GM21737 (cell line): ENCODE measurements at regions not wholly inside any gene's neighbourhood (a gene's known extent, or its start where the extent isn't known, plus 50 kb on each side); places are given as distances from the start of the nearest gene placed in this dataset.

ENCODE experiments used
- ATAC-seq: cut with Tn5 transposase; IDR thresholded peaks from one replicate; pipeline ENCODE4 v1.9.1; 2021; ENCODE audit warnings: mild to moderate bottlenecking, moderate library complexity; ENCODE audit not compliant: unreplicated experiment

GRCh38 chr3:151990696-151991376 is 117.4 kb downstream of the SUCNR1 start:
- ATAC-seq: no peak

GRCh38 chr3:151992326-151993041 is 119.0 kb downstream of the SUCNR1 start:
- ATAC-seq: no peak

- ATAC-seq: no peak
These were observed 121.6 kb downstream of the SUCNR1 start for GRCh38 chr3:151995091-151995490.

- no peak for ATAC-seq
These were observed 125.3 kb downstream of the SUCNR1 start for GRCh38 chr3:151998744-151999143.

GRCh38 chr3:151999936-152000335 is 126.5 kb downstream of the SUCNR1 start:
- ATAC-seq: no peak

- no peak for ATAC-seq
These were observed 138.6 kb downstream of the SUCNR1 start for GRCh38 chr3:152011812-152012735.

GRCh38 chr3:152019508-152019907 is 146.1 kb downstream of the SUCNR1 start:
- ATAC-seq: no peak

GRCh38 chr3:152021951-152022461 is 148.6 kb downstream of the SUCNR1 start:
- ATAC-seq: no peak

- no peak for ATAC-seq
These were observed 152.7 kb downstream of the SUCNR1 start for GRCh38 chr3:152026033-152026556.

GRCh38 chr3:152030320-152030719 is 156.9 kb downstream of the SUCNR1 start:
- ATAC-seq: no peak

GRCh38 chr3:152031321-152031720 is 157.9 kb downstream of the SUCNR1 start:
- ATAC-seq: no peak

- ATAC-seq: no peak
These were observed 163.9 kb downstream of the SUCNR1 start for GRCh38 chr3:152037297-152037696.

GRCh38 chr3:152037953-152038352 is 164.5 kb downstream of the SUCNR1 start:
- no peak for ATAC-seq

- ATAC-seq: no peak
These were observed 165.0 kb downstream of the SUCNR1 start for GRCh38 chr3:152038490-152038889.

- peak; percentile 99 for ATAC-seq
These were observed 166.4 kb downstream of the SUCNR1 start for GRCh38 chr3:152039887-152040286.

GRCh38 chr3:152040319-152040718 is 166.9 kb downstream of the SUCNR1 start:
- no peak for ATAC-seq

GRCh38 chr3:152043620-152044019 is 170.2 kb downstream of the SUCNR1 start:
- ATAC-seq: no peak

- no peak for ATAC-seq
These were observed 172.8 kb downstream of the SUCNR1 start for GRCh38 chr3:152046280-152046679.

- no peak for ATAC-seq
These were observed 174.0 kb downstream of the SUCNR1 start for GRCh38 chr3:152047465-152047864.

- ATAC-seq: no peak
These were observed 175.4 kb downstream of the SUCNR1 start for GRCh38 chr3:152048831-152049230.

GRCh38 chr3:152050903-152051302 is 177.5 kb downstream of the SUCNR1 start:
- no peak for ATAC-seq
